Tibial nerve (tissue), 4 donors: ENCODE measurements at regions not wholly inside any gene's neighbourhood (a gene's known extent, or its start where the extent isn't known, plus 50 kb on each side); places are given as distances from the start of the nearest gene placed in this dataset.

Experiments
- EP300 ChIP-seq, 2 donors: sonication (generic); formaldehyde crosslinking; IDR thresholded peaks; one replicate each; pipeline ENCODE4 v1.6.1; 2017; ENCODE audit warnings: antibody characterized with exemption in 2 of 2, mild to moderate bottlenecking in 1 of 2
- TF ChIP-seq, protein P1 (sequence below), 5 experiments: fragments of 200-600 bp in 3 of 5; fragments of 450-650 bp in 2 of 5; sonication (generic) in 3 of 5; IDR thresholded peaks; one replicate each; pipeline ENCODE4 v1.5.1; 2016 to 2019; ENCODE audit warnings: antibody characterized with exemption in 5 of 5, mild to moderate bottlenecking in 3 of 5, moderate library complexity in 2 of 5

DNA sequence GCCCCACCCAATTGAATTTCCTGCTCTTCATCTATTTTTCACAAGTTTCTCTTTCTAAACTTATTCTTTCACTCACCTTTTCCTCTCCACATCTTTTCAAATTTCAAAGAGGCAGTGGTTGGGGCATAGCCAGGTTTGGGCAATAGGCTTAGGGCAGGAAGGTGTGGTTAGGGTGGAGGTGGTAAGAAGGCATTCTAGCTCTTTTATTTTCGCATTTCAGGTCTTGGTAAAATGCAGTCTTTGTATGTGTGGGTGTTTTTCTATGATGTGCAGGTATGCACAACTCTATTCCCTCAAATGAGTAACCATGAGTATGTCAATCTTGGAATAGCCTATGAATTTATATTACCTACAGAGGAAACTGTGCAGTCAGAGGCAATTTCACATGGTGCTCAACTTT lies 129.8 kb upstream of the IFNE start:
- TF ChIP-seq, protein P1, sequence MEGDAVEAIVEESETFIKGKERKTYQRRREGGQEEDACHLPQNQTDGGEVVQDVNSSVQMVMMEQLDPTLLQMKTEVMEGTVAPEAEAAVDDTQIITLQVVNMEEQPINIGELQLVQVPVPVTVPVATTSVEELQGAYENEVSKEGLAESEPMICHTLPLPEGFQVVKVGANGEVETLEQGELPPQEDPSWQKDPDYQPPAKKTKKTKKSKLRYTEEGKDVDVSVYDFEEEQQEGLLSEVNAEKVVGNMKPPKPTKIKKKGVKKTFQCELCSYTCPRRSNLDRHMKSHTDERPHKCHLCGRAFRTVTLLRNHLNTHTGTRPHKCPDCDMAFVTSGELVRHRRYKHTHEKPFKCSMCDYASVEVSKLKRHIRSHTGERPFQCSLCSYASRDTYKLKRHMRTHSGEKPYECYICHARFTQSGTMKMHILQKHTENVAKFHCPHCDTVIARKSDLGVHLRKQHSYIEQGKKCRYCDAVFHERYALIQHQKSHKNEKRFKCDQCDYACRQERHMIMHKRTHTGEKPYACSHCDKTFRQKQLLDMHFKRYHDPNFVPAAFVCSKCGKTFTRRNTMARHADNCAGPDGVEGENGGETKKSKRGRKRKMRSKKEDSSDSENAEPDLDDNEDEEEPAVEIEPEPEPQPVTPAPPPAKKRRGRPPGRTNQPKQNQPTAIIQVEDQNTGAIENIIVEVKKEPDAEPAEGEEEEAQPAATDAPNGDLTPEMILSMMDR (IDR thresholded peaks at IDR 0.05) = no peak
- TF ChIP-seq EP300 (IDR thresholded peaks at IDR 0.05) = no peak
